ENCODE measurements at regions not wholly inside any gene's neighbourhood (a gene's known extent, or its start where the extent isn't known, plus 50 kb on each side); places are given as distances from the start of the nearest gene placed in this dataset.

DNA sequence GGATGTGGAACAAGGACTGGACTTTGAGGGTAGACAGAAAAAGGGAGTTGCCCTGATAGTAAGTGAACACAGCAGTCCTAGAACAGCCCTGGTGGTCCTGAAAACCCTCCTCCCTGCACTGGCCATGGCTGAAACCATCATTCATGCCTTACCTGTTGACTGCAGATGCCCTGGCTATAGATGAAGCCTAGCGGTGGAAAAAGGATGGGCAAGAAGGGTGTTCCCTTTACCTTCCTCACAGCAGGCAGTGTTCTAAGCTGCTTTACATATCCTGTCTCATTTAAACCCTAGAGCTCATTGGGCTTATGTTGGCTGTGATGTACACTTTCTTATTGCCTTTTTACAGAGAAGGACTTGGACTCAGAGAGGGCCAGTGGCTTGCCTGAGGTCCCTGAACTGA lies 133.6 kb downstream of the C11orf91 start:
- DNase-seq, result no peak
- Mint-ChIP-seq H3K9me3 (ENCODE audit: low read depth, unreplicated experiment) (no peaks in the 10 kb centered on the region), H3K27me3 (ENCODE audit: unreplicated experiment) (no peaks in the 10 kb centered on the region), H3K27ac (ENCODE audit: unreplicated experiment) (no peak overlapping the region), H3K36me3 (ENCODE audit: insufficient read depth, unreplicated experiment) (no peaks in the 10 kb centered on the region), H3K4me3 (ENCODE audit: low read depth, unreplicated experiment) (no peak overlapping the region), H3K4me1 (ENCODE audit: low read depth, unreplicated experiment) (no peaks in the 10 kb centered on the region)
- intact Hi-C loops (cut with micrococcal nuclease; ENCODE audit: unreplicated experiment), result no loop called here
- CTCF ChIA-PET, result interaction anchor here (1.3 kb wide), 1 partner anchor 175 kb away, joined by 3 read pairs; no protein-coding TSS in a partner anchor
- BruUV-seq (replicated peaks), result no TSS peak
- TF ChIP-seq, protein P1, sequence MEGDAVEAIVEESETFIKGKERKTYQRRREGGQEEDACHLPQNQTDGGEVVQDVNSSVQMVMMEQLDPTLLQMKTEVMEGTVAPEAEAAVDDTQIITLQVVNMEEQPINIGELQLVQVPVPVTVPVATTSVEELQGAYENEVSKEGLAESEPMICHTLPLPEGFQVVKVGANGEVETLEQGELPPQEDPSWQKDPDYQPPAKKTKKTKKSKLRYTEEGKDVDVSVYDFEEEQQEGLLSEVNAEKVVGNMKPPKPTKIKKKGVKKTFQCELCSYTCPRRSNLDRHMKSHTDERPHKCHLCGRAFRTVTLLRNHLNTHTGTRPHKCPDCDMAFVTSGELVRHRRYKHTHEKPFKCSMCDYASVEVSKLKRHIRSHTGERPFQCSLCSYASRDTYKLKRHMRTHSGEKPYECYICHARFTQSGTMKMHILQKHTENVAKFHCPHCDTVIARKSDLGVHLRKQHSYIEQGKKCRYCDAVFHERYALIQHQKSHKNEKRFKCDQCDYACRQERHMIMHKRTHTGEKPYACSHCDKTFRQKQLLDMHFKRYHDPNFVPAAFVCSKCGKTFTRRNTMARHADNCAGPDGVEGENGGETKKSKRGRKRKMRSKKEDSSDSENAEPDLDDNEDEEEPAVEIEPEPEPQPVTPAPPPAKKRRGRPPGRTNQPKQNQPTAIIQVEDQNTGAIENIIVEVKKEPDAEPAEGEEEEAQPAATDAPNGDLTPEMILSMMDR (IDR thresholded peaks at IDR 0.05; ENCODE audit: unreplicated experiment), result no peak

DNA sequence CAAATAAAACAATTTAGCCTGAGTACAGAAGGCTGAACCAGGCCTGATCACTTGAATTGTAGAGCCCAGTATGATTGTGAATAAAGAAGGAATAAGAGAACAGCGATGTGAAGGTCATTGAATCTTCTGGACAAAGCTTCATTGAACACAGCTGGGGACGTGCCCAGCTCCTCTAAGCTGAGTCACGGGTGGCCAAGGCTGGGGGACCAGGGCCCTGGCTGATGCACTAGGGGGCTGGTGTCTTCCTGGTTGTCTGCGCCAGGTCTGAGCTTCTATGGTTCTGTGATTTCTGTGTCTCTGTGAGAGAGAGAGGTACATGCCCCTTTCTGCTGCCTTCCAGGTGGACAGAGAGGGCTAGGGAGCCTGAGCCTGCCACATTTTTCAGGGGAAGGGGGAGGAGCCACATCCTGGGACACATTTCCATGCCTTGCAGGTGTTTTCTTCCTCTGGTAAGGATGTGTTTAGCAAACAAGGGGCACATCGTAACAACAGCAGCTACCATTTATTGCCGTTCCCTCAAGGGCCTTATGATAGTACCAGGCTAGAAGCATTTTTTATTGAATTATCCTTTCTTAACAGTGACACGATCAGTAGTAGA lies 135.7 kb downstream of the C11orf91 start:
- no peaks in the 10 kb centered on the region for H3K9me3 Mint-ChIP-seq (ENCODE audit: low read depth, unreplicated experiment)
- H3K27me3 Mint-ChIP-seq (ENCODE audit: unreplicated experiment), result no peaks in the 10 kb centered on the region
- H3K4me1 Mint-ChIP-seq (ENCODE audit: low read depth, unreplicated experiment), result no peaks in the 10 kb centered on the region
- TF ChIP-seq, protein P1 (IDR thresholded peaks at IDR 0.05; ENCODE audit: unreplicated experiment), result no peak
- H3K4me3 Mint-ChIP-seq (ENCODE audit: low read depth, unreplicated experiment), result no peak overlapping the region
- CTCF ChIA-PET, result no interaction called here
- DNase-seq, result no peak
- no TSS peak for BruUV-seq (replicated peaks)
- H3K36me3 Mint-ChIP-seq (ENCODE audit: insufficient read depth, unreplicated experiment), result no peaks in the 10 kb centered on the region
- no peak overlapping the region for H3K27ac Mint-ChIP-seq (ENCODE audit: unreplicated experiment)
- intact Hi-C loops (cut with micrococcal nuclease; ENCODE audit: unreplicated experiment), result no loop called here

DNA sequence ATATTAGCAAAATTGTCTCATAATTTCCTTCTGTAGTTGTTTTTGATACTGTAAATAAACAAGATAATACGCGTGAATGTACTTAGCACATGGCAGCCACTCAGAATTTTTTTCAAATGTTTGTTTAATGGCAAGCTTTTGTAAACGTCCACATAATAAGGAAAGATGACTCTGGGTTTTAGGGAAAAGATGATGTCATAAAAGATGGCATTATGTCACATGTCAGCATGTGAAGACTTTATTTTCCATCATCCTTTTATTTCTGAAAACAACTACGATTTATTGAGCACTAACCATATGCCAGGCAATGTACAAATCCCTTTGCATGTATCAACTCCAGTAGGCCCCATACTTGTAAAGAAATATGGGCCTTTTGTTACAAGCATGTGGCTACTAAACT lies 139.9 kb downstream of the C11orf91 start:
- no peak for DNase-seq
- H3K4me1 Mint-ChIP-seq (ENCODE audit: low read depth, unreplicated experiment), result peaks cover 7% of the 10 kb centered on the region
- H3K9me3 Mint-ChIP-seq (ENCODE audit: low read depth, unreplicated experiment), result no peaks in the 10 kb centered on the region
- H3K27ac Mint-ChIP-seq (ENCODE audit: unreplicated experiment), result no peak overlapping the region
- H3K27me3 Mint-ChIP-seq (ENCODE audit: unreplicated experiment), result no peaks in the 10 kb centered on the region
- intact Hi-C loops (cut with micrococcal nuclease; ENCODE audit: unreplicated experiment), result no loop called here
- TF ChIP-seq, protein P1 (IDR thresholded peaks at IDR 0.05; ENCODE audit: unreplicated experiment), result no peak
- BruUV-seq (replicated peaks), result no TSS peak
- CTCF ChIA-PET, result no interaction called here
- H3K36me3 Mint-ChIP-seq (ENCODE audit: insufficient read depth, unreplicated experiment), result no peaks in the 10 kb centered on the region
- no peak overlapping the region for H3K4me3 Mint-ChIP-seq (ENCODE audit: low read depth, unreplicated experiment)

DNA sequence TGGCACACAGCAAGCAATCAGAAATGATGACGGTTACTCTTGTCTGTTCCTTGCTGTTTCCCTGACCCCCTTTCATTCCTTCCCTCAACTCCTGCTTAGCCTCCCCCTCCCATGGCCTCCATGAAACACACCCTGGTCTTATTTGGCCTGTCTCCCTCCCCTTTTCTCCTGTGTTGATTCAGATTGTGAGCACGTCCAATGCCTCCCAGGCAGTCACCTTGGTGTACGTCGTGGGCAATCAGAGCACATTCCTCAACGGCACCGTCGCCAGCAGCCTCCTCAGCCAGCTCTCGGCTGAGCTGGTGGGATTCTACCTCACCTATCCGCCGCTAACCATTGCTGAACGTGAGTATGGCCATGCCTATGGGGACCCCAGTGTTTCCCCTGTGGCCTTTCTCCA lies 141.1 kb downstream of the C11orf91 start:
- H3K27ac Mint-ChIP-seq (ENCODE audit: unreplicated experiment), result no peak overlapping the region
- no TSS peak for BruUV-seq (replicated peaks)
- no peaks in the 10 kb centered on the region for H3K9me3 Mint-ChIP-seq (ENCODE audit: low read depth, unreplicated experiment)
- H3K4me3 Mint-ChIP-seq (ENCODE audit: low read depth, unreplicated experiment), result no peak overlapping the region
- H3K27me3 Mint-ChIP-seq (ENCODE audit: unreplicated experiment), result no peaks in the 10 kb centered on the region
- peaks cover 7% of the 10 kb centered on the region for H3K4me1 Mint-ChIP-seq (ENCODE audit: low read depth, unreplicated experiment)
- DNase-seq, result no peak
- CTCF ChIA-PET, result no interaction called here
- H3K36me3 Mint-ChIP-seq (ENCODE audit: insufficient read depth, unreplicated experiment), result no peaks in the 10 kb centered on the region
- intact Hi-C loops (cut with micrococcal nuclease; ENCODE audit: unreplicated experiment), result no loop called here
- TF ChIP-seq, protein P1 (IDR thresholded peaks at IDR 0.05; ENCODE audit: unreplicated experiment), result no peak

Data from Calu3 (cell line).